ENCODE measurements at regions not wholly inside any gene's neighbourhood (a gene's known extent, or its start where the extent isn't known, plus 50 kb on each side); places are given as distances from the start of the nearest gene placed in this dataset.

DNA sequence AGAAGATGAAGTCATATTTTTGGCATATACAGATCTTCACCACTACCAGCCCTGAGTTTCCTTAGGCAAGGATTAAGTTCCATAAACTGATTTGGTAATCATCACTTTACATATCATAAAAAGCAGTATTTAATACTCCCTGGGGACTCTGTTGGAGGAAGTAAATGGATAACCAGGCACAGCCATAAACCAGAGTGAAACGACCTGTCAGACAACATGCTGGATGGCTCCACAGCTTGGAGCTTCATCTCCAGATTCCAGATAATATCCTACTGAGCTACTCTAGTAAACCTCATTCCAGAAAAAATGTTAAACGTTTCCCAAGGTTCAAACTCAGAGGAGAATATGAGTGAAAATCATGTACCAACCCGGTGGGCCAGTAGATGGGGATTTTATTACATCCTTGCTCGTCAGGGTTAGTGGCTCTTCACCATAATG lies 109.2 kb downstream of the BASP1 start:
- no peaks in the 10 kb centered on the region for H3K79me2 ChIP-seq (ENCODE audit: control insufficient read depth, insufficient read depth, low read length)
- BruUV-seq (replicated peaks) = no TSS peak
- no peak overlapping the region for H3K9ac ChIP-seq (ENCODE audit: insufficient read depth in 1 of 2, low read depth in 2 of 2, low read length in 2 of 2)
- H3K4me2 ChIP-seq (ENCODE audit: insufficient read depth, low read length) = no peak overlapping the region
- no peaks in the 10 kb centered on the region for H4K20me1 ChIP-seq (replicated peaks; ENCODE audit: control insufficient read depth, insufficient read depth, low read length)
- no peak overlapping the region for H2AFZ ChIP-seq (ENCODE audit: low read depth, low read length)
- ChIA-PET CTCF (ENCODE audit: low intra/inter-chr PET ratio) (no interaction called here), POLR2A (no interaction called here)
- no peak overlapping the region for H3K27ac ChIP-seq (ENCODE audit: extremely low read depth, low read depth, low read length)
- no peaks in the 10 kb centered on the region for H3K27me3 ChIP-seq (ENCODE audit: control insufficient read depth in 2 of 2, insufficient read depth in 2 of 2, low read length in 2 of 2)
- FAIRE-seq = no peak
- no peaks in the 10 kb centered on the region for H3K9me1 ChIP-seq (ENCODE audit: control insufficient read depth, insufficient read depth, low read length)
- H3K4me1 ChIP-seq (replicated peaks in 1 of 2; ENCODE audit: control insufficient read depth in 2 of 2, insufficient read depth in 2 of 2, low read length in 2 of 2) = no peaks in the 10 kb centered on the region
- in situ Hi-C loops (cut with MboI) = no loop called here
- TF ChIP-seq, protein P1, sequence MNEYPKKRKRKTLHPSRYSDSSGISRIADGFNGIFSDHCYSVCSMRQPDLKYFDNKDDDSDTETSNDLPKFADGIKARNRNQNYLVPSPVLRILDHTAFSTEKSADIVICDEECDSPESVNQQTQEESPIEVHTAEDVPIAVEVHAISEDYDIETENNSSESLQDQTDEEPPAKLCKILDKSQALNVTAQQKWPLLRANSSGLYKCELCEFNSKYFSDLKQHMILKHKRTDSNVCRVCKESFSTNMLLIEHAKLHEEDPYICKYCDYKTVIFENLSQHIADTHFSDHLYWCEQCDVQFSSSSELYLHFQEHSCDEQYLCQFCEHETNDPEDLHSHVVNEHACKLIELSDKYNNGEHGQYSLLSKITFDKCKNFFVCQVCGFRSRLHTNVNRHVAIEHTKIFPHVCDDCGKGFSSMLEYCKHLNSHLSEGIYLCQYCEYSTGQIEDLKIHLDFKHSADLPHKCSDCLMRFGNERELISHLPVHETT (CRISPR knock-in tag; conservative IDR thresholded peaks at IDR 0.05 in 1 of 2, IDR thresholded peaks at IDR 0.05 in 1 of 2) = no peak
- TF ChIP-seq, protein P2, sequence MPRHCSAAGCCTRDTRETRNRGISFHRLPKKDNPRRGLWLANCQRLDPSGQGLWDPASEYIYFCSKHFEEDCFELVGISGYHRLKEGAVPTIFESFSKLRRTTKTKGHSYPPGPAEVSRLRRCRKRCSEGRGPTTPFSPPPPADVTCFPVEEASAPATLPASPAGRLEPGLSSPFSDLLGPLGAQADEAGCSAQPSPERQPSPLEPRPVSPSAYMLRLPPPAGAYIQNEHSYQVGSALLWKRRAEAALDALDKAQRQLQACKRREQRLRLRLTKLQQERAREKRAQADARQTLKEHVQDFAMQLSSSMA (CRISPR knock-in tag; IDR thresholded peaks at IDR 0.05) = no peak
- no peak for TF ChIP-seq HDAC2 (IDR thresholded peaks at IDR 0.05)
- TF ChIP-seq NCOA4 (IDR thresholded peaks at IDR 0.05; ENCODE audit: partially characterized antibody) = no peak
- no peak for TF ChIP-seq MEIS2 (IDR thresholded peaks at IDR 0.05; ENCODE audit: partially characterized antibody)
- no peak for TF ChIP-seq GABPB2 (CRISPR knock-in tag; conservative IDR thresholded peaks at IDR 0.05)
- no peak for TF ChIP-seq SAFB2 (IDR thresholded peaks at IDR 0.05; ENCODE audit: borderline replicate concordance, low read depth, low read length, severe bottlenecking)
- no peaks in the 10 kb centered on the region for H3K9me3 ChIP-seq (replicated peaks; ENCODE audit: control insufficient read depth, insufficient read depth, low read depth, low read length)
- intact Hi-C loops (cut with micrococcal nuclease) = no loop called here
- DNase-seq (ENCODE audit: extremely low read depth in 1 of 4, low spot score in 3 of 4) = no peak
- ATAC-seq = no peak
- WGBS (ENCODE audit: insufficient coverage, low coverage, missing lambda C conversion rate) = 0% methylated on average over 4 of the region's 4 CpGs
- H3K36me3 ChIP-seq (ENCODE audit: control insufficient read depth, insufficient read depth, low read length) = no peaks in the 10 kb centered on the region
- H3K4me3 ChIP-seq = no peak overlapping the region

Data from K562 (cell line).